CD4-positive, alpha-beta T cell treated with Interleukin-15 for 1 hour (primary cell): ENCODE measurements at regions not wholly inside any gene's neighbourhood (a gene's known extent, or its start where the extent isn't known, plus 50 kb on each side); places are given as distances from the start of the nearest gene placed in this dataset.
A peak's percentile ranks its signal among the peaks of the same experiment; 100 is the strongest.

ENCODE experiments used
- DNase-seq: peaks from one replicate; pipeline ENCODE4 v3.0.0-alpha.2; 2020

- DNase-seq, result no peak
Measured at GRCh38 chr13:40439928-40440327, 226.5 kb downstream of the FOXO1 start.

- DNase-seq, result no peak
Measured at GRCh38 chr13:40440990-40441820, 225.2 kb downstream of the FOXO1 start.

- no peak for DNase-seq
Measured at GRCh38 chr13:40442231-40442630, 224.2 kb downstream of the FOXO1 start.

- no peak for DNase-seq
Measured at GRCh38 chr13:40442826-40443225, 223.6 kb downstream of the FOXO1 start.

- DNase-seq, result no peak
Measured at GRCh38 chr13:40444241-40444640, 222.2 kb downstream of the FOXO1 start.

- peak; percentile 90 for DNase-seq
Measured at GRCh38 chr13:40445557-40445990, 220.9 kb downstream of the FOXO1 start.

- no peak for DNase-seq
Measured at GRCh38 chr13:40446365-40446764, 220.1 kb downstream of the FOXO1 start.

GRCh38 chr13:40447857-40448256 lies 218.6 kb downstream of the FOXO1 start:
- no peak for DNase-seq

- DNase-seq, result no peak
Measured at GRCh38 chr13:40452038-40452666, 214.3 kb downstream of the FOXO1 start.

- DNase-seq, result no peak
Measured at GRCh38 chr13:40452741-40453334, 213.6 kb downstream of the FOXO1 start.

GRCh38 chr13:40453351-40454021 lies 213.0 kb downstream of the FOXO1 start:
- no peak for DNase-seq

GRCh38 chr13:40456397-40456953 lies 210.0 kb downstream of the FOXO1 start:
- DNase-seq, result no peak

- no peak for DNase-seq
Measured at GRCh38 chr13:40456979-40457553, 209.4 kb downstream of the FOXO1 start.

- no peak for DNase-seq
Measured at GRCh38 chr13:40457929-40458719, 208.3 kb downstream of the FOXO1 start.

- DNase-seq, result no peak
Measured at GRCh38 chr13:40458720-40458990, 207.8 kb downstream of the FOXO1 start.

- no peak for DNase-seq
Measured at GRCh38 chr13:40460116-40460515, 206.3 kb downstream of the FOXO1 start.

- no peak for DNase-seq
Measured at GRCh38 chr13:40464337-40465014, 202.0 kb downstream of the FOXO1 start.

GRCh38 chr13:40465015-40465390 lies 201.4 kb downstream of the FOXO1 start:
- no peak for DNase-seq

GRCh38 chr13:40466272-40466671 lies 200.2 kb downstream of the FOXO1 start:
- no peak for DNase-seq

- DNase-seq, result no peak
Measured at GRCh38 chr13:40468227-40468838, 198.1 kb downstream of the FOXO1 start.
